NCI-H524 treated with DMSO at 0.1 percent for 48 hours (cell line): ENCODE measurements at regions not wholly inside any gene's neighbourhood (a gene's known extent, or its start where the extent isn't known, plus 50 kb on each side); places are given as distances from the start of the nearest gene placed in this dataset.
"Not testable (repeated sequence)": the region's sequence is repeated elsewhere in the genome, so short reads cannot be mapped to it uniquely, and the experiment has no call there.

Experiments used
- DNase-seq: peaks from one replicate; lab custom pipeline; 2025; lab: John Stamatoyannopoulos, UW

GRCh38 chr5:167821669-167822068 lies 469.8 kb upstream of the WWC1 start:
- DNase-seq, result no peak

GRCh38 chr5:167822241-167822640 lies 469.2 kb upstream of the WWC1 start:
- DNase-seq, result no peak

GRCh38 chr5:167823405-167823804 lies 468.0 kb upstream of the WWC1 start:
- DNase-seq, result no peak

DNA sequence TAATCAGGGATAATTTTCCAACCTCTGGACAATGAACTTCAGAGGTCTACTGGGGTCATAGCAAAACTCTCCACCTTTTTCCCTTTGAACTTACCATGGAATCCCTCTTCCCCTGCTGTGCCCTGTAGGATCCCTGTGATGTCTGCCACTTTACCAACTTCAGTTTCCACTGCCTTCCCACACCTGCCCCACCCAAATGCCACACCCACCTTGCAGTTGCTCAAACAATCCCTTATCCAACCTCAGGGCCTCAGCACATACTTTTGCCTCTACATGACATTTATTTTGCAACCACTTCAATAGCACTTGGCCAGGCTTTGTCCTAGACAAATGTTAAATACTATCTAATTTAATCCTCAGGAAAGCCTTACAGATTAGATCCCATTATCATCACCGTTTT lies 463.7 kb upstream of the WWC1 start:
- DNase-seq, result no peak

- no peak for DNase-seq
These were observed 459.5 kb upstream of the WWC1 start for GRCh38 chr5:167831754-167832504.

- no peak for DNase-seq
These were observed 458.8 kb upstream of the WWC1 start for GRCh38 chr5:167832609-167833008.

- DNase-seq, result no peak
These were observed 458.0 kb upstream of the WWC1 start for GRCh38 chr5:167833456-167833855.

DNA sequence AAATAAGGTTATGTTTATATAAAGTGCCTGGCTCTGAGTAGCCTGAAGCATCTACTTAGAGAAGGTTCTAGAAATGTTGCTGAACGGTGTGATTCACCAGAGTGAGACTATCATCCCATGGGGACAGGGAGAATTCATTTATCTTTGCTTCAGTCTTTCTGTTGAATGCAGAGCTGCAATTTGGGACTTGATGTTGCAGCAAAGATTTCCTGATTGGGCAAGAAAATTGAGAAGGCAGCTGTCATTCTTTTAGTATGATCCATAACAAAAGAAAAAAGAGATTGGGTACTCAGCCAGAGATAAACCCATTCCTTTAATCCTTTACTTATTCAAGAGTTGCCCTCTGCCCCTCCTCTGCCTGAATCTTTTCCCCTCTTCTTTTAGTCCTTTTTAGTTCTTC lies 456.3 kb upstream of the WWC1 start:
- no peak for DNase-seq

DNA sequence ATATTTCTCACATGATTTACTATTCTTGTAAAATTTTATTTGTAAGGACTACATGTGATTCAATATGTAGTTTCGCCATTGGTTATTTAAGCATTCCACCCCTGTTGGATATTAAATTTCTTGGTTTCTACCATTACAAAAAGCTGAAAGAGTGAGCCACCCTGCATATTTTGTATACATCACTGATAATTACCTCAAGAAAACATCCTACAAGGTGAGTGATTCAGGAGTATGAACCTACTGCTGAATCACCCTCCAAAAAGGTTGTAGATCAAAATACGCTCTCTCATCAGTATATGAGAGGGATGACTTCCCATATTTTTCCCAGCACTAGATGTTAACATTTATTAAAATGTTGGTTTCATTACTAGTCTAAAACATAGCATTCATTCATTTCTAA lies 454.3 kb upstream of the WWC1 start:
- no peak for DNase-seq

GRCh38 chr5:167839065-167839464 lies 452.4 kb upstream of the WWC1 start:
- DNase-seq, result no peak

GRCh38 chr5:167840527-167841130 lies 450.8 kb upstream of the WWC1 start:
- DNase-seq, result no peak

DNA sequence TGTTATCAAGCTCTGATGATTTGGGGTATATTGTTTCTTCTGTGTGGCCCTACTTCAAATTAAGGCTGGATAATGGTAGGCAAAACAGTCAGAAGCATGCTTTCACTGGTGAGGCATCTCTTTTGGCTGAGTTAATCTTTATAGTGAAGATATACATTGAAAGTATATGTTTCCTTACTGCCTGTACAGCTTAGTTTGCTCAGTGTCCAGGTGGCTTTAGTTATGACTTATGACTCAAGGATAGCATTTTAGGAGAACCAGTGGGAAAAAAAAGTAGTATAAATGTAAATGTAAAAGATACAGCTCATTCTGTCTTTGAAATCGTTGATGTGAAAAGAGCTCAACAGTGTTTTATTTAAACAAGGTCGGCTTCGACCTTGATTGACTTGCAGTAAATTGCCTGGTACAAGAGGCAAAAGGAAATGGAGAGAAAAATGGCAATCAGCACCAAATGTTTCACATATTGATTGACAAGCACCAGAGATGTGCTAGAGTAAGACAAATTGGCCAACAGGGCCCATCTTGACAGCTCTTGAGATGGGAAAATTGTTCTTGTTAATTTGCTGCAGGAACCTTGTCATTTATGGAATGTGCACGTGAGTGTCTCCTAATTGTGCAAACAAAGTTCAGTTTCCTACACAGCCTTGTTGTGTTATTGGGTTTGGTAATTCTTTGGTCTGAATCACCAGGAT lies 447.4 kb upstream of the WWC1 start:
- DNase-seq, result no peak

DNA sequence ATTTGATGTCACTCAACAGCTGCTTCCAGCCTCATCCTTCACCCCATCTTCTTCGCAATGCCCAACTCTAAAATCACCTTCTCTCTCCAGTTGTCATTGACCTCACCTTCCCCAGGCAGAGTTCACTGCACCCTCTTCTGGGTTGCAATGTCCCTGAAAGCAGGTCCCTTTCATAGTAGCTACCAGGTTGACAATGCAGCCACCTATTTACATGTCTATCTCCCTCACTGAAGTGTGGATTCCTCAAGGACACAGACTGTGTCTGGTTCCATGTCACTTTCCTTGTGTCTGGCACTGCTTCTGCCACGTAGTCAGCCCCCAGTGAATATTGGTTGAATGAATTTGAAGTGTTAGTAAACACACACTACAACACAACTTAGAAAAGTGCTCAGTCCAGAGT lies 445.5 kb upstream of the WWC1 start:
- DNase-seq, result no peak

DNA sequence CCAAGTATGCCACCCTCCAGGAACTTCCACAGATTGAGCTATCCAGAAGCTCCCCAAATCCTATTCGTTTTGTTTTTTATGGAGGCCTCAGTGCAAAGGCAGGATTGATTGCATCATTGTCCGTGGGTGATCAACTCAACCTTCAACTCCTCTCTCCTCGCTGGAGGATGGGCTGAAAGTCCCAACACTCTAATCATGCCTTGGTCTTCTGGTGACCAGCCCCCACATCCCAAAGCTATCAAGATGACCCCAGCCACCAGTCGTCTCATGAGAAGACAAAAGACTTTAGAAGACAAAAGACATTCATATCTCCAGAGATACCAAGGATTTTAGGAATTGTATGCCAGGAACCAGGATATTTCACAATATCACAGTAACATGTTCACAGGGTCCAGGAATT lies 441.6 kb upstream of the WWC1 start:
- DNase-seq, result no peak

GRCh38 chr5:167850911-167851310 lies 440.5 kb upstream of the WWC1 start:
- no peak for DNase-seq

GRCh38 chr5:167851416-167851815 lies 440.0 kb upstream of the WWC1 start:
- no peak for DNase-seq

DNA sequence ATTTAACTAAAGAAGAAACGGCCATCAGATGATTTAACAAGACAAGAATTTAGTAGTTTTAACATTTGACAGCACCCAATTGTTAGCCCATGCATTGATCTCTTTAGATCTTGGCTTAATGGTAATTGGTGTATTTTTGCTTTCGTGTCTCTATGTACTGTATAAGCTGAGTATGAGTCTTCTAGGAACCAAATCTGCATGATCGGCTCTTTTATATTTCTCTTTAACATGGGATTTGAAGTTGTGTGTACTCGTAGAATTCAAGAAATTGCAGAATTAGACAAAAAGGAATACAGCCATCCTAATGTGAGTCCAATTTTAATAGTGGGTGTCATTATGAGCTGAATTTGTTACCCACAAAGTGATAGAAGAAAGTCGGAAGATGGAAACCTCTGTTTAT lies 438.9 kb upstream of the WWC1 start:
- DNase-seq, result no peak

DNA sequence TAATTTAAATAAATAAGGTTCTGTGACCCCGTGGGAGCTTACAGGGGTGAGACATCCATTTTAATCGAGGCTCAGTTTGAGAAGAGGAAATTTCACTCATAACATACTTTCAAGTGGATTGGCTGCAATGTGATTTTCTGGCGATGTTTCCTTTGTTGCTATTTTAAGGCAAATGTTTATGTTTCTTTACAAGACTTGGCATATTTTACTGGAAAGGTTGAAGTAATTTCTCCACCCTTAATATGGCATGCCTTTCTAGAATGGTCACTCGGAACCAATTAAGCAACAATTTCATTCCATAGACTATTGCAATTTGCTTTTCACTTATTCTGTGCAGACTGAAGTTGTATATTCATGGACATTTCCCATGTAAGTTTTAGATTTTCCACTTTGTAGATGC lies 438.0 kb upstream of the WWC1 start:
- DNase-seq, result no peak

DNA sequence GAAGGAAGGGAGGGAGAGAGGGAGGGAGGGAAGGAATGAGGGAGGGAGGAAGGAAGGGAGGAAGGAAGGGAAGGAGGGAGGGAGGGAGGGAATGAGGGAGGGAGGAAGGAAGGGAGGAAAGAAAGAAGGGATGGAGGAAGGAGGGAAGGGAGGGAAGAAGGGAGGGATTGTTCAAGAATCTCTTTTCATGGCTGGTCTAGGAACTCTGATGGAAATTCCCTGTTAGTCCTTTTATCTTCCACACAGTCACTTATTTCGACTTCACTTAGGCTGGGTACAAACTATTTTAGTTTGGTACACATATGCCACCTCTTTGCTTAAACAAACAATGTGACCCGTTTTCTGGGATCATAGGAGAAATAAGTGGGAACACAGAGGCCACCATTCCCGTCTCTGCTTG lies 435.6 kb upstream of the WWC1 start:
- no peak for DNase-seq

- DNase-seq, result no peak
These were observed 434.1 kb upstream of the WWC1 start for GRCh38 chr5:167857321-167857720.

- not testable (repeated sequence) for DNase-seq
These were observed 433.1 kb upstream of the WWC1 start for GRCh38 chr5:167858186-167858855.

- no peak for DNase-seq
These were observed 430.1 kb upstream of the WWC1 start for GRCh38 chr5:167861129-167861927.
